HG03521 (cell line): ENCODE measurements at regions not wholly inside any gene's neighbourhood (a gene's known extent, or its start where the extent isn't known, plus 50 kb on each side); places are given as distances from the start of the nearest gene placed in this dataset.
"Not testable (repeated sequence)": the region's sequence is repeated elsewhere in the genome, so short reads cannot be mapped to it uniquely, and the experiment has no call there.

Experiments used
- ATAC-seq: cut with Tn5 transposase; IDR thresholded peaks from one replicate; pipeline ENCODE4 v1.9.1; 2021; ENCODE audit warnings: mild to moderate bottlenecking, moderate library complexity; ENCODE audit not compliant: unreplicated experiment

GRCh38 chr4:106603471-106603870, 234.9 kb upstream of the GIMD1 start:
- ATAC-seq = no peak

- ATAC-seq = no peak
These were observed 234.1 kb upstream of the GIMD1 start for GRCh38 chr4:106602711-106603110.

- no peak for ATAC-seq
These were observed 232.9 kb upstream of the GIMD1 start for GRCh38 chr4:106601519-106601918.

GRCh38 chr4:106595906-106596305, 227.3 kb upstream of the GIMD1 start:
- no peak for ATAC-seq

GRCh38 chr4:106594291-106594952, 225.8 kb upstream of the GIMD1 start:
- ATAC-seq = no peak

DNA sequence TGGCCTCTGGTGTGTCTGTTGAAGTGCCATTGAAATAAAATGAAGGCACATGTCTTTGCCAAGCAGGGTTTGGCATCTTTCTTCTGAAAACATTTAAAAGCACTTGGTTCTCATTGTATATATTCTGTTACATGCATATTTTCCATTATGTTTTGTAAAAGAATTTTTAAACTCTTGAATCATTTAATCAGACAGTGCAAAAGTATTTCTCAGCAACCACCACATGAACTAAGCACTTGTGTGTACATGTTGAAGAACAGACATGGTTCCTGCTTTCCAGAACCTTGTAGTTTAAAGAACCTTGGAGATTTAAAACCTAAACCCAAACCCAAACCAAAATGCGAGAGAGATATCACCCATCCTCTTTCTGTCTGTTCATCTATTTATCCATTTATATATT, 220.3 kb upstream of the GIMD1 start:
- no peak for ATAC-seq

DNA sequence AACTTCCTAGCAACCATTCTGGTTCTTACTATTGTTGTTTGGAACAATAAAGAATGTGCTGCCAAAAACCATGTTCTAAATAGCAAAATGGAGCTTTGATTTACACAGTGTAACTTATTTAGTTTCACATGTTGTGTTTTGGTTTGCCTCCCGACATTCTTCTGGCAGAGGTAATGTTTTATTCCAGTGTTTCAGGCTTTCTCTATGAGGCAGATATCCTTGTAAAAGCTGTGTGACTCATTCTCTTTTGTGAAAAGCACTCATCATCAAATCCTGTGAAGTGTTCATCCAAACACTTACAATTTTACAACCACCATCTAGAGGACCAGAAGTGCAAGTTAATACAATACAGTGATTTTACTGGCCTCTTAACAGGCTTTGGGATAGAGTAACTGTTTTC, 219.0 kb upstream of the GIMD1 start:
- ATAC-seq = no peak

- no peak for ATAC-seq
These were observed 217.4 kb upstream of the GIMD1 start for GRCh38 chr4:106585915-106586349.

GRCh38 chr4:106584337-106584989, 215.9 kb upstream of the GIMD1 start:
- ATAC-seq = no peak

GRCh38 chr4:106583567-106583966, 215.0 kb upstream of the GIMD1 start:
- no peak for ATAC-seq

DNA sequence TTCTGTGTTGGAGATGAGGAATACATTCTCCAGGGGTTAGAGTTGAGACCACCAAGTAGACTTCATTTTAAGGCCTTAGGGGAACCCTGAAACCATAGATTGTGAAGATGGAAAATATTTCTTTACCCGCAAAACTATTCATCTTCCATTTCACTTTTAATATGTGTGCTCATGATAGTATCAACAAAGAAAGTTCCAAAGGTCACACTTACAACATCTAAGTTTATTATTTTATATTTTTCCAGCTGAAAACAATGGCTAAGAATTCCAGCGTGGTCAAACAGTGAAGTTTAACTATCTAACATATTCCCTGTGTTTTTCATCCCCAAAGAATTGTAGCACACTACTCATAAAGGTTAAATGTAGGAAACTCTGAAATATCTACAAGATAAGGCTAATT, 214.5 kb upstream of the GIMD1 start:
- ATAC-seq = no peak

DNA sequence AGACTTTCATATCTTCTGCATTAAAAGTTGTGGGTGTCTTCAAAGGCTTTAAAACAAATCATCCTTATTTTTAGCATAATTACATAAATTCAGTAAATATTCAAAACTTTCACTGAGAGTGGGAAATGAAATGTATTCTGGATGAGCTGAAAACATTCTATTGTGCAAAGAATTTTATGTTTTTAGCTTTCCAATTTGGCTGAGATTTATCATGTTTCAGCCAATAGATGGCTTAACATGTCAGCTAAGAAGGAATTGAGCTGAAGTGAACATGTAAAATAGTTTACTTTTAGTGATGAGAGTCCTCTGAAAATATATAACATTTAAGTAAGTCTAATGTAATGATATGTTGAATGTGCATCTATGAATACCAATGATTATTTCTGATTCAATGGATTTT, 213.5 kb upstream of the GIMD1 start:
- no peak for ATAC-seq

DNA sequence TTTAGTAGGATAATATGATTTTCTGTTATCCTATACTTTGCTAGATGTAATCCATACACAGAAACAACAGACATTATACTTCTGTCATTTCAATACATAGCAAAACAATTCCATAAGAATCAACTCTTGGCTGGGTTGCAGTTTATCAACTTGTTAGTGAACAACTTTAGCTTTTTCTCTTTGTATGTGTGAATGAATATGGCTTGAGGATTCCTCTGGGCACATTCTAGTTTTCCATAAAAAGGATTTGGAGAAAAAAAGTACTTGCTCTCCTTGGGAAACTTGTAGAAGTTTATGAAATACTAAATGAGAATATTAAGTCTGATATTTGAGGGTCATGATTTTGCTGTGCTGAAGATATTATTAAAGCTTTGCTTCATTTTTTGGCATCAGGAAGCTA, 210.7 kb upstream of the GIMD1 start:
- ATAC-seq = no peak

GRCh38 chr4:106569146-106570031, 200.8 kb upstream of the GIMD1 start:
- no peak for ATAC-seq

DNA sequence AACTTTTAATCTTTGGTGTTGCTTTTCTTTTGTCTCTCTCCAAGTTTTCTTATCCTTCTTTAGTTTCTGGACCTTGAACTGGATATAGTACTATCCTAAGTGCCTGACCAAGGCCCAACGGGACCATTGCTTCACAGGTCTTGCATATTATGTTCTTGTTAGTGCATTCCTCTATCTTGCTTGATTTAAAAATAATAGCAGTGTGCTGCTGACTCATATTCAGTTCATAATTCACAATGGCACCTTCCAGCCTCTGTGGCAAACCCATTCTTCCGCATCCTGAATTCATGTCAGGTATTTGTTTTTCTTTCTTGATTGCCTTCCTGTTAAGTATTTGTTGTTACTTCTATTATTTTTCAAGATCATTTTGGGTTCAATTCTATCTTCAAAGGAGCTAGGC, 197.1 kb upstream of the GIMD1 start:
- no peak for ATAC-seq

- not testable (repeated sequence) for ATAC-seq
These were observed 195.1 kb upstream of the GIMD1 start for GRCh38 chr4:106563637-106564036.

DNA sequence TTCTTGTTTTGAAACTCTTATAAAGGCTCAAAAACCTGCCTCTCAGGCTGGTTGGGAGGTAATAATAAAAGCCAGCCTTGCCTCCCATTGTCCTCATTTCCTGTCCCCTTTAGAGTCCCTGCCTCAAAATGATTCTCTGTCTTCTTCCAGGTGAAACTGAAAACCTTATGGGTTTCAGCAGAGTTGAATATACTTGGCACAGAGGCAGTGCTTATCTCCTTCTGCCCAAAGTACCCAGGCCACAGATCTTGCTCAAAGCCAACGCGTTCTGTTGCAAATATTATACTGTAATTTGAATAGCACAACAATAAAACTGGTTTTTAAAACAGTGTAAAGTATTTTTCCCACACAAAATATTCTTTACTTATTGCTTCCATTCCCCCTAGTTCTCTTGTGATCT, 183.1 kb upstream of the GIMD1 start:
- ATAC-seq = no peak

- ATAC-seq = no peak
These were observed 180.0 kb upstream of the GIMD1 start for GRCh38 chr4:106548446-106549044.

DNA sequence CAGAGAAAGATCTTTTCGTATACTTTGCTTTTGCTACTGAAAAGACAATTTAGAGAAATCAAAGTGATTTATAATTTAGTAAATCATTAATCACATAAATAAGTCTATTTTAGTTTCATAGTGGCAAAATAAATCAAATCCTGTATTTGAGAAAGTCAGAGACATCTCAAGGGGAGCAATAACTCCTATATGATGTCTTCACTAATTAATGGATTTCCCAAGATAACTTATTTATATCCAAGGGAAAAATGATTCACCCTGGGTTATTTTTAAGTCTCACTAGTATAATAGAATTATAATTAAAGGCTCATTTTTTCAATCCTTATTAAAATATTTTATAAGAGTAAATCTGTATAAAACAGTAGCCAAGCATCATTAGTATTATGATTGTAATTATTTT, 177.8 kb upstream of the GIMD1 start:
- ATAC-seq = no peak

GRCh38 chr4:106542609-106543008, 174.0 kb upstream of the GIMD1 start:
- not testable (repeated sequence) for ATAC-seq

- ATAC-seq = no peak
These were observed 172.7 kb upstream of the GIMD1 start for GRCh38 chr4:106541253-106541652.
